Posterior vena cava (tissue), 2 donors: ENCODE measurements at regions not wholly inside any gene's neighbourhood (a gene's known extent, or its start where the extent isn't known, plus 50 kb on each side); places are given as distances from the start of the nearest gene placed in this dataset.

Experiments used
- DNase-seq: peaks from one replicate; pipeline ENCODE4 v3.0.0-alpha.2; 2020; ENCODE audit warnings: low spot score
- intact Hi-C, 2 donors: fragments of 100-400 bp; cut with DNase I; formaldehyde crosslinking; loops; one replicate each; pipeline versions ENCODE4 v1.14.1 to v1.14.2; 2022 to 2023
- donor health status: DM: yes; HTN: yes; CAD: no.
- donor health status: DM: yes; HTN: yes; CAD: no.

DNA sequence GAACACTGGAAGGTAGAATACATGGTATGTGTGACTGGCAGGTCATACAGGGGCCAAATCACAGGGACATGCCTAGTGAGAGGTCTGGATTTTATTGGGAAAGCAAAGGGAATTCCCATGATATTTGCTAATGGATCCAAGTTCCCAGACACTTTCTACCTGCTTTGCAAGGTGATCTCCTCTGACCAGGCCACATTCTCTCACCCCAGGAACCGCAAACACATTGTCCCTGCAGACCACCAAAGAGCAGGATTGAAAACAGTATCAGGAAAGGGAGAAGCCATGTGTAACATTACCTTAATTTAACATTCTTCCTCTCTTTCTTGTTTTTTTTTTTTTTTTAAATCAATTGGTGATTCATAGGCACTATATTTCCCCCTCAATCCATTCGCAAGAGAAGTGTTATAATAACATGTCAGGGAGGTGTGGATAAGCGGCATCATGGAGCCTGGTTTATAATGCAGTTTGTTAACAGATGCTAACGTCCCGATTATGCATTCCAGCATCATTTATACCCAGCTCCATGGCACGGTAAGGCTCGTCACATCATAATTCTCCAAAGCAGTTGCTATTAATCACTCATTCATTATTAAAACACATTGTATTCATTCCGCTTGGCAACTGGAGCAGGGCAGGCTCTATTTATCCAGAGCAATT, 155.1 kb upstream of the CCL2 start:
- intact Hi-C loops: no loop called here
- no peak for DNase-seq

- DNase-seq: no peak
- intact Hi-C loops: no loop called here
Observed at GRCh38 chr17:34107019-34107418, 148.1 kb upstream of the CCL2 start.

- no peak for DNase-seq
Observed at GRCh38 chr17:34110315-34110714, 144.8 kb upstream of the CCL2 start.

GRCh38 chr17:34113089-34113488, 142.0 kb upstream of the CCL2 start:
- intact Hi-C loops: no loop called here

More at GRCh38 chr17:34110315-34110714, 144.8 kb upstream of the CCL2 start:
- intact Hi-C loops: no loop called here

GRCh38 chr17:34114174-34114573, 140.9 kb upstream of the CCL2 start:
- DNase-seq: no peak
- intact Hi-C loops: no loop called here

More at GRCh38 chr17:34113089-34113488, 142.0 kb upstream of the CCL2 start:
- DNase-seq: no peak

DNA sequence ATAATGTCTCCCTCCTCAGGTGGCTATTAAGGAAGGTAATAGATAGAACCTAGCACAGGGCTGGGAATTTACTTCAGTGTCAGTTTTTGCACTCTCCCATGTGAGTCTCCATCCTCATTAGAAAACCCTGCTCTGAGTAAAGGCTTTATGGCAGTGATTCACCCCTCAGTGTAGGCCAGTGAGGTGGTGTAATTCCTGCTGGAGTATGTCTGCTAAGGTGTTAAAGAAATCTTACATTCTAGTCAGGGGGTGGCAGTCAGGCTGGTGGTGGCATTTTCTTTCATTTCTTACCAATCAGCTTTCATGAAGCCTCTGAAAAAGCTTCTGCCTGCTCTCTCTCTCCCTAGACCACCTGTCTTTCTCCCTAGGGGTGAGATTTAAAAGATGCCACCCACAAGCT, 138.8 kb upstream of the CCL2 start:
- intact Hi-C loops: no loop called here
- no peak for DNase-seq

GRCh38 chr17:34117332-34117731, 137.8 kb upstream of the CCL2 start:
- DNase-seq: no peak
- intact Hi-C loops: no loop called here

- no peak for DNase-seq
- intact Hi-C loops: no loop called here
Observed at GRCh38 chr17:34117811-34118210, 137.3 kb upstream of the CCL2 start.

DNA sequence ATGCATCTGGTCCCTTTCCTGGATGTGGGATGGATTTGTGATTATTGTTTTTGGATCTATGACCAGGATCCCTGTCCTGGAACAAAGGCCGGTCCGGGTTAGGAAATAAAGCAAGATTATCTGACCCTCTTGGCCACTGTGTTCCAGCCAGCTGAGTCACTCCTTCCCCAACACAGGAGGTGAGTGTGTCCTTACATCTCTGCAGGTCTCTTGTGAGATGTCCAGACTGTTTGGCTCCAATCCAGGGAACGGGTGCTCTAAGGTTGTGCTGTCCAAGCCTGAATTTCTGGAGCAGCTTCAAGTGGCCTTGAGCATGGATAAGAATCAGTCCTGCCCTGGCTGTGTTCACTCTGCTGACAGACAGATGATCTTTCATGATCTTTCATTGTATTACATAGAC, 136.5 kb upstream of the CCL2 start:
- intact Hi-C loops: no loop called here
- no peak for DNase-seq

DNA sequence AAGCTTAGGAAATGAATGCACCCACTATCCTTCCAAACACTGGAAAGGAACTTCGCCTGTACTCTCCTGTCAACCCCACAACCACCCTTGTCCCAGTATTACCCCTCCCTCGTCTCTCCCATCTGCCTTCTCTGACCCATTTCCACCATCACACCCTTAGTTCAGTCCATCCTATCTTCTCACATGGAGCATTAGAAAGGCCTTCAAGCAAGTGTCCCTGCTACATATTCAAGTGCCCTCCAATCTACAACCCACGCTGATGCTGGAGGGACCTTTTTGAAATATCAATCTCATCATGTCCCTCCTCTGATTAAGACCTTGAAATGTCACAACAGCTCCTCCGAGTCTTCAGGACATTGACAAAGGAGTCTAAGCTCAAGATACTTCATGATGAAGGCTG, 133.8 kb upstream of the CCL2 start:
- intact Hi-C loops: no loop called here
- no peak for DNase-seq

DNA sequence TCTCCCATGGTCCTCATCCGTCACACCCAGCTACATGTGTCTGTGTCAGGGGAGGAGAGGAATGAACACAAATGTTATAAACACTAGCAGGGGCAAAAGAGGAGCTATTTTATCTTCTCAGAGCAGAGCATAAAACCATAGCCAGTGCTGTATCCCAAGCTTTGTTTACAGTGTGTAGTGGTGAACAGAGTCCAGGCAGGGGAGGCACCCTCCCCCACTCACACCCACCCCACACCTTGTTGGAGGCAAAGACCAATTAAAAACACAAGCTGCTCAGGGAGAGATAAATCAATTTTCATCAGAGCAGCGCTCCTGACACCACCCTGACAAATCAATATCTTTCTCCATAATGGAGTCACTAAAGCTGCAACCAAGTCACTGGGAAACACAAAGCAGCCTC, 132.6 kb upstream of the CCL2 start:
- intact Hi-C loops: no loop called here
- no peak for DNase-seq

GRCh38 chr17:34125010-34125409, 130.1 kb upstream of the CCL2 start:
- DNase-seq: no peak
- intact Hi-C loops: no loop called here

- intact Hi-C loops: no loop called here
- DNase-seq: no peak
Observed at GRCh38 chr17:34125921-34126320, 129.2 kb upstream of the CCL2 start.

DNA sequence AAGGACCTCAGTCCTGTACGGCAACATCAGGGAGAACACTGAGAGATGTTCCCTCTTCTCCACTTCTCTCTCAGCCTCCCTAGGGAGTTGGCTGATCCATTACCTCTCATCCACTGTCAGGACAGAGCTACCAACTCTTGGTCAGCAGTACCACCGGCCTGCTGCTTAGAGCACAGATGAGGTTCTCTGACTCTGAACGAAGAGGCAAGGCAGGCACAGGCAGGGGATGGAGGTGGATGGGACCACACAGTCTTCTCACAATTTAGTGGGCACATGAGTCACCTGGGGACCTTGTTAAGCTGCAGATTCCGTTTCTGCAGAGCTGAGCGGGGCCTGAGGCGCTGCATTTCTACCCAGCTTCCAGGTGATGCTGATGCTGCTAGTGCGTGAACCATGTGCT, 128.6 kb upstream of the CCL2 start:
- DNase-seq: no peak

DNA sequence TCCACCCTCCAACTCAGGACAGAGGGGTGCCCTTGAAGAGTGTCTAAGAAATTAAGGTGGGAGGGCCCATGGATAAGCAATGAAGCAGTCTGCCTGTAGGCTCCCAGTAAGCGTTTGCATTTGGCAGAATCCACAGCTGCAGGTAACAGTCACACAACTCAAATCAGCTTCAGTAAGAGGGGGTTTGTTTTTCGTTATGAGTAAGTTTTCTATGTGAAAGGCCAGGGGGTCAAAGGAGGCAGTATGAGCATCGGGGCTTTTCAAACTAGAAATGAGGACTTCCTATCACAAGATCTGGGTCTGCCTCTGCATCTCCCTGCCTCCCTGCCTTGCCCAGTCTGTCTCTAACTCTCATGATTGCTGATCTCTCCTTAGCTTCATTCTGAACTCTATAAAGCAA, 128.1 kb upstream of the CCL2 start:
- DNase-seq: no peak
- intact Hi-C loops: no loop called here

More for the DNA sequence above, 128.6 kb upstream of the CCL2 start:
- intact Hi-C loops: no loop called here

DNA sequence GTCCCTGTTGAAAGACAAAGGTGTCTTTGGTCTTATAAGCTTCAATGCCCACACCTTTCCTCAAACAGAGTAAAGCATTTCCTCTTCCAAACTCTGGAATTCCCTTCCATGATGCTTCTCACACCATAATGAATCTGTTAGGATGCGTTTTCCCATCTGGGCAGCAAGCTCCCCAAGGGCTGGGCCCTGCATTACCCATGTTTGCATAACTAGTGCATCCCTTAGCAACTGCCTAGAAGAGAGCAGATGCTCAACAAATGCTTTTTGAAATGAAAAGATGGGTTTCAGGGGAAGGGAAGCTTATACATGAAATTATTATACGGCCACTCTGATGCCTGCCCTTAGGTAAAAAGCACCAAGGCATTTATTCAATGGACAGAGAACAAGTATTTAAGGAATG, 124.5 kb upstream of the CCL2 start:
- DNase-seq: no peak
- intact Hi-C loops: no loop called here

- intact Hi-C loops: no loop called here
- DNase-seq: no peak
Observed at GRCh38 chr17:34131386-34131785, 123.7 kb upstream of the CCL2 start.

GRCh38 chr17:34133350-34133749, 121.7 kb upstream of the CCL2 start:
- intact Hi-C loops: no loop called here
- no peak for DNase-seq

DNA sequence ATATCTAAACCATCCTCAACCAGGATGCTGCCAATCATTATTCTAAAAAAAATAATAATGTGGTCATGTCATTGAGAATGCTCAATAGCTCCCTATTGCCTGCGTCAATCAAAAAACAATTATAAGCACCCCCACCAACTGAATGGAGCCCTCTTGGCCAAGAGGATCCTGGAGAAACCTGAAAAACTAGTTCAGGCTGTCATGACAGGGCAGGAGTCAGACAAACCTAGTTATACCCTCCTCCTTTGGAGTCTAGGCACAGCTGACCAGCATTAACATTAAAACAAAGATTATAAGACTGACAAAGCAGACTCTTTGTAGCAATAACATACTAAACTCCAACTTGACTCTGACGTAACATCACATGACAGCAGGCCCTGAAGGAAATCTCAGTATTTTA, 119.2 kb upstream of the CCL2 start:
- DNase-seq: no peak
- intact Hi-C loops: no loop called here

DNA sequence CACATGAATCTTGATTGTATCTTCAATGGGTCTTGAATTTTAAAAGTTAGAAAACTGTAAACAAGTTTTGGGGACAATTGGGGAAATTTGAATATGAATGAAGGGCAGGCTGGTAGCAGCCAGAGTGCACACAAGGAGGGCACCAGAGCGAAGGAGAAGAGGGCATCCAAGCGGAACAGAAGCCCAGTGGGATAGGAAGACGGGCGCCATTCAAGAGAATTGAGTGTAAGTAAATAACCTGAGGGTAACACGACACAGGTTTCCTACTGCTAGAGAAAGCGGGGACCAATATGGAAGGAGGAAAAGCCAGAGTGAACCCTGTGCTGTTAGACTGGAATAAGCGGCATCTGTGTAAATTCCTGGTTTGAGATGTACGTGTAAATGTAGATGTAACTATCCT, 115.1 kb upstream of the CCL2 start:
- no peak for DNase-seq
- intact Hi-C loops: no loop called here

GRCh38 chr17:34141590-34141989, 113.5 kb upstream of the CCL2 start:
- no peak for DNase-seq
- intact Hi-C loops: no loop called here

- DNase-seq: no peak
- intact Hi-C loops: no loop called here
Observed at GRCh38 chr17:34143430-34143829, 111.7 kb upstream of the CCL2 start.
